K562 (cell line): ENCODE measurements at regions not wholly inside any gene's neighbourhood (a gene's known extent, or its start where the extent isn't known, plus 50 kb on each side); places are given as distances from the start of the nearest gene placed in this dataset.

Experiments
- CREB3 ChIP-seq: fragments of 450-650 bp; conservative IDR thresholded peaks from 2 replicates; pipeline ENCODE4 v1.6.1; 2016; ENCODE audit warnings: missing genetic modification characterization, low read depth, mild to moderate bottlenecking, missing compliant biosample characterization, moderate library complexity
- SMAD3 ChIP-seq: fragments of 450-650 bp; formaldehyde crosslinking; conservative IDR thresholded peaks from 2 replicates; pipeline ENCODE4 v1.4.0; 2020; ENCODE audit warnings: mild to moderate bottlenecking
- TF ChIP-seq, protein P1 (sequence below): fragments of 250-450 bp; sonication (Bioruptor Pico); IDR thresholded peaks from 2 replicates; pipeline ENCODE4 v1.4.0; 2020; ENCODE audit warnings: mild to moderate bottlenecking

GRCh38 chr3:15934389-15935195, 136.8 kb upstream of the ANKRD28 start:
- TF ChIP-seq SMAD3 (CRISPR knock-in tag), result no peak
- TF ChIP-seq, protein P1, sequence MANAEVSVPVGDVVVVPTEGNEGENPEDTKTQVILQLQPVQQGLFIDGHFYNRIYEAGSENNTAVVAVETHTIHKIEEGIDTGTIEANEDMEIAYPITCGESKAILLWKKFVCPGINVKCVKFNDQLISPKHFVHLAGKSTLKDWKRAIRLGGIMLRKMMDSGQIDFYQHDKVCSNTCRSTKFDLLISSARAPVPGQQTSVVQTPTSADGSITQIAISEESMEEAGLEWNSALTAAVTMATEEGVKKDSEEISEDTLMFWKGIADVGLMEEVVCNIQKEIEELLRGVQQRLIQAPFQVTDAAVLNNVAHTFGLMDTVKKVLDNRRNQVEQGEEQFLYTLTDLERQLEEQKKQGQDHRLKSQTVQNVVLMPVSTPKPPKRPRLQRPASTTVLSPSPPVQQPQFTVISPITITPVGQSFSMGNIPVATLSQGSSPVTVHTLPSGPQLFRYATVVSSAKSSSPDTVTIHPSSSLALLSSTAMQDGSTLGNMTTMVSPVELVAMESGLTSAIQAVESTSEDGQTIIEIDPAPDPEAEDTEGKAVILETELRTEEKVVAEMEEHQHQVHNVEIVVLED (CRISPR knock-in tag), result no peak
- no peak for TF ChIP-seq CREB3
